ENCODE measurements at regions not wholly inside any gene's neighbourhood (a gene's known extent, or its start where the extent isn't known, plus 50 kb on each side); places are given as distances from the start of the nearest gene placed in this dataset.

DNA sequence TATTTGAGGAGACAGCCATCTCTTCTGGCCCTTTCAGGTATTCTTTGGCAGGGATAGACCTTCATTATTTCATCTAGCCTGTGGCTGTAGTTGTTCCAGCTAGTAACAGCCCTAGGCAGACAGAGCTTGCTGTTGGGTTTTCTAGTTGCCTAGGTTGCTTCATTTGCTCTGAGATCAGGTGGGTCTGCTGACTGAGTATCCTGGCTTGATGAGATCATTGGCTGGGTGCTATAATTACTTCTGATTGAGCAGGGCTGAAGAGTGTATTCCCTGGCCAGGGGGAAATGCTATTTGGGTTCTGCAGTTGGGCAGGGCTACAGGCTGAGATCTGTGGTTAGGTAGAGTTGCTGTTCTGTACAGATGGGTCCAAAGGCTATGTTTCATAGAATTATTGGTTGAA, 456.1 kb downstream of the PSAT1 start:
- TF ChIP-seq CTCF (IDR thresholded peaks at IDR 0.05; ENCODE audit: insufficient read depth, low read length, poor library complexity, severe bottlenecking) (no peak), EZH2phosphoT487 (conservative IDR thresholded peaks at IDR 0.05; ENCODE audit: low read length) (no peak)
